Suprapubic skin (tissue), 4 donors: ENCODE measurements at regions not wholly inside any gene's neighbourhood (a gene's known extent, or its start where the extent isn't known, plus 50 kb on each side); places are given as distances from the start of the nearest gene placed in this dataset.
"Not testable (repeated sequence)": the region's sequence is repeated elsewhere in the genome, so short reads cannot be mapped to it uniquely, and the experiment has no call there.

Experiments
- CTCF ChIP-seq, 2 donors: fragments of 200-600 bp in 1 of 2; fragments of 450-650 bp in 1 of 2; sonication (generic) in 1 of 2; IDR thresholded peaks; one replicate each; pipeline ENCODE4 v1.5.1; 2016 to 2019; ENCODE audit warnings: antibody characterized with exemption in 2 of 2, mild to moderate bottlenecking in 1 of 2, moderate library complexity in 1 of 2
- POLR2A ChIP-seq, 2 donors: fragments of 450-650 bp; IDR thresholded peaks; one replicate each; pipeline ENCODE4 v1.6.1; 2017; ENCODE audit warnings: antibody characterized with exemption in 2 of 2, mild to moderate bottlenecking in 2 of 2, moderate library complexity in 2 of 2
- POLR2AphosphoS5 ChIP-seq, 3 donors: sonication (generic); formaldehyde crosslinking; IDR thresholded peaks; one replicate each; pipeline ENCODE4 v1.6.1; 2017; ENCODE audit warnings: antibody characterized with exemption in 3 of 3

GRCh38 chr12:34273703-34274102, 251.4 kb downstream of the ALG10 start:
- TF ChIP-seq CTCF, POLR2A, POLR2AphosphoS5 (IDR thresholded peaks at IDR 0.05): not testable (repeated sequence)
